ENCODE measurements at regions not wholly inside any gene's neighbourhood (a gene's known extent, or its start where the extent isn't known, plus 50 kb on each side); places are given as distances from the start of the nearest gene placed in this dataset.

- H3K79me2 ChIP-seq (ENCODE audit: insufficient read depth, low read length), result no peaks in the 10 kb centered on the region
- no peaks in the 10 kb centered on the region for H3K4me1 ChIP-seq (ENCODE audit: insufficient read depth, low read length)
- no peaks in the 10 kb centered on the region for H4K20me1 ChIP-seq (ENCODE audit: insufficient read depth, low read length)
- no peak overlapping the region for H2AFZ ChIP-seq (ENCODE audit: low read depth, low read length)
- DNase-seq, result no peak
- no peak overlapping the region for H3K4me3 ChIP-seq (ENCODE audit: low read depth in 1 of 2, low read length in 2 of 2)
- no peaks in the 10 kb centered on the region for H3K9me3 ChIP-seq (ENCODE audit: insufficient read depth, low read length, severe bottlenecking)
- H3K9ac ChIP-seq (ENCODE audit: low read depth, low read length), result no peak overlapping the region
- no peak for ATAC-seq (ENCODE audit: insufficient read depth, low read depth)
- no peak overlapping the region for H3K4me2 ChIP-seq (ENCODE audit: insufficient read depth, low read length)
- H3K36me3 ChIP-seq (ENCODE audit: insufficient read depth, low read length), result no peaks in the 10 kb centered on the region
- H3K27ac ChIP-seq (ENCODE audit: low read length), result no peak overlapping the region
- no peaks in the 10 kb centered on the region for H3K27me3 ChIP-seq (ENCODE audit: insufficient read depth, low read length, poor library complexity)
- TF ChIP-seq CTCF (IDR thresholded peaks at IDR 0.05; ENCODE audit: borderline replicate concordance, extremely low read depth, low read length, poor library complexity, severe bottlenecking) (no peak), EZH2 (IDR thresholded peaks at IDR 0.05; ENCODE audit: borderline replicate concordance, low read depth, low read length, severe bottlenecking) (no peak)
These were observed 415.5 kb downstream of the CBLN2 start for GRCh38 chr18:72128649-72129048.

- Histone ChIP-seq H3K4me3 (ENCODE audit: low read depth in 1 of 2, low read length in 2 of 2) (no peak overlapping the region), H3K79me2 (ENCODE audit: insufficient read depth, low read length) (no peaks in the 10 kb centered on the region), H3K4me2 (ENCODE audit: insufficient read depth, low read length) (no peak overlapping the region), H3K27ac (ENCODE audit: low read length) (no peak overlapping the region), H3K9me3 (ENCODE audit: insufficient read depth, low read length, severe bottlenecking) (no peaks in the 10 kb centered on the region), H3K27me3 (ENCODE audit: insufficient read depth, low read length, poor library complexity) (no peaks in the 10 kb centered on the region), H2AFZ (ENCODE audit: low read depth, low read length) (no peak overlapping the region), H4K20me1 (ENCODE audit: insufficient read depth, low read length) (no peaks in the 10 kb centered on the region), H3K9ac (ENCODE audit: low read depth, low read length) (no peak overlapping the region), H3K36me3 (ENCODE audit: insufficient read depth, low read length) (no peaks in the 10 kb centered on the region), H3K4me1 (ENCODE audit: insufficient read depth, low read length) (no peaks in the 10 kb centered on the region)
- ATAC-seq (ENCODE audit: insufficient read depth, low read depth) (no peak), DNase-seq (no peak)
- TF ChIP-seq CTCF (IDR thresholded peaks at IDR 0.05; ENCODE audit: borderline replicate concordance, extremely low read depth, low read length, poor library complexity, severe bottlenecking), result no peak
These were observed 422.0 kb downstream of the CBLN2 start for GRCh38 chr18:72122103-72122502.

- Histone ChIP-seq H3K4me1 (ENCODE audit: insufficient read depth, low read length) (no peaks in the 10 kb centered on the region), H3K9me3 (ENCODE audit: insufficient read depth, low read length, severe bottlenecking) (no peaks in the 10 kb centered on the region), H3K9ac (ENCODE audit: low read depth, low read length) (no peak overlapping the region), H3K4me3 (ENCODE audit: low read depth in 1 of 2, low read length in 2 of 2) (no peak overlapping the region), H3K27ac (ENCODE audit: low read length) (no peak overlapping the region), H3K79me2 (ENCODE audit: insufficient read depth, low read length) (no peaks in the 10 kb centered on the region), H3K4me2 (ENCODE audit: insufficient read depth, low read length) (no peak overlapping the region), H4K20me1 (ENCODE audit: insufficient read depth, low read length) (no peaks in the 10 kb centered on the region), H3K36me3 (ENCODE audit: insufficient read depth, low read length) (no peaks in the 10 kb centered on the region), H2AFZ (ENCODE audit: low read depth, low read length) (no peak overlapping the region), H3K27me3 (ENCODE audit: insufficient read depth, low read length, poor library complexity) (no peaks in the 10 kb centered on the region)
- TF ChIP-seq CTCF (IDR thresholded peaks at IDR 0.05; ENCODE audit: borderline replicate concordance, extremely low read depth, low read length, poor library complexity, severe bottlenecking) (no peak), EZH2 (IDR thresholded peaks at IDR 0.05; ENCODE audit: borderline replicate concordance, low read depth, low read length, severe bottlenecking) (no peak)
- no peak for ATAC-seq (ENCODE audit: insufficient read depth, low read depth)
- no peak for DNase-seq
These were observed 425.1 kb downstream of the CBLN2 start for GRCh38 chr18:72119082-72119481.
